ENCODE measurements at regions not wholly inside any gene's neighbourhood (a gene's known extent, or its start where the extent isn't known, plus 50 kb on each side); places are given as distances from the start of the nearest gene placed in this dataset.

DNA sequence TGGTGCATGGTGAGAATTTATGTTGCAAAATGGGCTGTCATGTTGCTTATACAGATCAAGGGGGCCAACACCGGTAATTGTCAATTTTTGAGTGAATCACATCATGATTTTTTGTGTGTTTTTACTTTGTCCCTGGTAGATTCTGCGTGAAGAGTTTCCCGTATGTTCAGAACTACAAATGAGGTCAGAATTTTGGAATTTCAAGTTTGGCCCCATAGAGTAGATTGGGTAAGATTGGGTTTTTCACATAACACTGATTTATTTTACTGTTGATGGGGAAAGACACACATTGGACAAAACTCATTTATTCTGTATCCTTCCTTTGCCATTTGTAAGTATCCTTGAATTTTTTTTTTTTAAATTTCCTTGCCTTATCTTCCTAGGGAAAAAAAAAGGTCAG lies 158.5 kb upstream of the MXRA5 start:
- TF ChIP-seq EP300 (IDR thresholded peaks at IDR 0.05) (no peak), POLR2A (IDR thresholded peaks at IDR 0.05) (no peak)
- TF ChIP-seq, protein P1, sequence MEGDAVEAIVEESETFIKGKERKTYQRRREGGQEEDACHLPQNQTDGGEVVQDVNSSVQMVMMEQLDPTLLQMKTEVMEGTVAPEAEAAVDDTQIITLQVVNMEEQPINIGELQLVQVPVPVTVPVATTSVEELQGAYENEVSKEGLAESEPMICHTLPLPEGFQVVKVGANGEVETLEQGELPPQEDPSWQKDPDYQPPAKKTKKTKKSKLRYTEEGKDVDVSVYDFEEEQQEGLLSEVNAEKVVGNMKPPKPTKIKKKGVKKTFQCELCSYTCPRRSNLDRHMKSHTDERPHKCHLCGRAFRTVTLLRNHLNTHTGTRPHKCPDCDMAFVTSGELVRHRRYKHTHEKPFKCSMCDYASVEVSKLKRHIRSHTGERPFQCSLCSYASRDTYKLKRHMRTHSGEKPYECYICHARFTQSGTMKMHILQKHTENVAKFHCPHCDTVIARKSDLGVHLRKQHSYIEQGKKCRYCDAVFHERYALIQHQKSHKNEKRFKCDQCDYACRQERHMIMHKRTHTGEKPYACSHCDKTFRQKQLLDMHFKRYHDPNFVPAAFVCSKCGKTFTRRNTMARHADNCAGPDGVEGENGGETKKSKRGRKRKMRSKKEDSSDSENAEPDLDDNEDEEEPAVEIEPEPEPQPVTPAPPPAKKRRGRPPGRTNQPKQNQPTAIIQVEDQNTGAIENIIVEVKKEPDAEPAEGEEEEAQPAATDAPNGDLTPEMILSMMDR (IDR thresholded peaks at IDR 0.05): no peak
